ENCODE measurements at regions not wholly inside any gene's neighbourhood (a gene's known extent, or its start where the extent isn't known, plus 50 kb on each side); places are given as distances from the start of the nearest gene placed in this dataset.

DNA sequence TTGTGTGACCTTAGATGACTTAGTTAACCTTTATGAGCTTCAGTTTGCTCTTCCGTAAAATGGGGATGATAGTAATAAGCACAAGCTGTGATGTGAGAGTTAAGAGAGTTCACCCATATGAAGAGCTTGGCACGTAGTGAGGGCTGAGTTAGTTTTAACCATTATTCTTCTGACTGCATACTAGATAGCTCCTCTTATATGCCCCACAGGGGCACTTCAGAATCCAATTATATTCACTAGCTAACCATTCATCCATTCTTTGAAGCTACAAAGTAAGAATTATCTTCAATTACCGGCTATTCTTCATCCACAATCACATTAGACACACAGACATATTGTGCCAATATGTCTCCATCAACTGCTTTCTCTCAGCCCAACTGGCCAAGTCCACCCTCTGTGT, 159.0 kb upstream of the STT3B start:
- TF ChIP-seq, protein P1, sequence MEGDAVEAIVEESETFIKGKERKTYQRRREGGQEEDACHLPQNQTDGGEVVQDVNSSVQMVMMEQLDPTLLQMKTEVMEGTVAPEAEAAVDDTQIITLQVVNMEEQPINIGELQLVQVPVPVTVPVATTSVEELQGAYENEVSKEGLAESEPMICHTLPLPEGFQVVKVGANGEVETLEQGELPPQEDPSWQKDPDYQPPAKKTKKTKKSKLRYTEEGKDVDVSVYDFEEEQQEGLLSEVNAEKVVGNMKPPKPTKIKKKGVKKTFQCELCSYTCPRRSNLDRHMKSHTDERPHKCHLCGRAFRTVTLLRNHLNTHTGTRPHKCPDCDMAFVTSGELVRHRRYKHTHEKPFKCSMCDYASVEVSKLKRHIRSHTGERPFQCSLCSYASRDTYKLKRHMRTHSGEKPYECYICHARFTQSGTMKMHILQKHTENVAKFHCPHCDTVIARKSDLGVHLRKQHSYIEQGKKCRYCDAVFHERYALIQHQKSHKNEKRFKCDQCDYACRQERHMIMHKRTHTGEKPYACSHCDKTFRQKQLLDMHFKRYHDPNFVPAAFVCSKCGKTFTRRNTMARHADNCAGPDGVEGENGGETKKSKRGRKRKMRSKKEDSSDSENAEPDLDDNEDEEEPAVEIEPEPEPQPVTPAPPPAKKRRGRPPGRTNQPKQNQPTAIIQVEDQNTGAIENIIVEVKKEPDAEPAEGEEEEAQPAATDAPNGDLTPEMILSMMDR (IDR thresholded peaks at IDR 0.05; ENCODE audit: low read depth, low read length, missing control alignments): no peak
- H3K4me3 ChIP-seq (ENCODE audit: low read depth, low read length): no peak overlapping the region
- no peak for DNase-seq (ENCODE audit: low read depth)
- in situ Hi-C loops (cut with HindIII; ENCODE audit: low sequenced_read_pairs): no loop called here

DNA sequence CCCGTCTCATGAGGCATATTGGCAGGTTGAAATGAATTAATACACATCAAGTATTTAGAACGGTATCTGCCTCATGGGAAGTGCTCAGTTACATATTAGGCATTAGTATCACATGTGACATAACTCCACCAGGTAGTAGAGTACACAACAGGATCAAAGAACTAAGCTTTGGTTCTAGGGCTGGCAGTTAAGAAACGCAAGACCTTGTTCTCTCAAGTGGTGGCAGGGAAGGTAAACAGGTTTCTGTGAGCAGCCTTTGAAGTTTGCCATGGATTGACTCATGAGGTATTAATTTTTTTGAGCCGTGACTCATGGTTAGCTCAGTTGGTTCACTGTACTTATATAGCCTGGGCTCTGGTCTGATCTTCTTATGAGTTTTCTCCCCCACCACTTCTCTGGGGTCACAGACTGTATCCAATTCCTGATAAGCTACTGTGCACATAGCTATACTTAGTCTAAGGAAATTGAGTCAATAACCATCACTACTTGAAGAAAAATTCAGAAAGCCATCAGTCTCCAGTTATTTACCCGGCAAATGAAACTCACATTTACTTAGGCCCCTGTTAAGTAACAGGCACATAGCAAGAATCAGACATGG, 155.6 kb upstream of the STT3B start:
- TF ChIP-seq, protein P1 (IDR thresholded peaks at IDR 0.05; ENCODE audit: low read depth, low read length, missing control alignments): no peak
- H3K4me3 ChIP-seq (ENCODE audit: low read depth, low read length): no peak overlapping the region
- peak; percentile 57 for DNase-seq (ENCODE audit: low read depth)
- in situ Hi-C loops (cut with HindIII; ENCODE audit: low sequenced_read_pairs): no loop called here

DNA sequence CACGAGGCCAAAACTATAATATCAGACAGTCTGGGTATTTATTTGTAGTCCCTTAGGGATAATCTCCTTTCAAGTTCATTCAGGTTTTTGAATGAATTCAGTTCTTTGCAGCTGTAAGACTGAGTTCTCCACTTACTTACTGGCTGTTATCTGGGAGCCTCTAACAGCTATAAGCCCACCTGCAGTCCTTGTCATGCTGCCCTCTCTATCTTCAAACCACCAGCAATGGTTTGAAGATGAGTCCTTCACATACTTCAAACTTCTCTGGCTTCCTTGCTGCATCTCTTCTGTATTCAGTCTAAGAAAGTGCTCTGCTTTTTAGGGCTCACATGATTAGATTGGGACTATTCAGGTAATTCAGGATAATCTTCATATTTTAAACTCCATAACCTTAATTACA, 154.5 kb upstream of the STT3B start:
- in situ Hi-C loops (cut with HindIII; ENCODE audit: low sequenced_read_pairs): no loop called here
- TF ChIP-seq, protein P1 (IDR thresholded peaks at IDR 0.05; ENCODE audit: low read depth, low read length, missing control alignments): no peak
- DNase-seq (ENCODE audit: low read depth): no peak
- no peak overlapping the region for H3K4me3 ChIP-seq (ENCODE audit: low read depth, low read length)

DNA sequence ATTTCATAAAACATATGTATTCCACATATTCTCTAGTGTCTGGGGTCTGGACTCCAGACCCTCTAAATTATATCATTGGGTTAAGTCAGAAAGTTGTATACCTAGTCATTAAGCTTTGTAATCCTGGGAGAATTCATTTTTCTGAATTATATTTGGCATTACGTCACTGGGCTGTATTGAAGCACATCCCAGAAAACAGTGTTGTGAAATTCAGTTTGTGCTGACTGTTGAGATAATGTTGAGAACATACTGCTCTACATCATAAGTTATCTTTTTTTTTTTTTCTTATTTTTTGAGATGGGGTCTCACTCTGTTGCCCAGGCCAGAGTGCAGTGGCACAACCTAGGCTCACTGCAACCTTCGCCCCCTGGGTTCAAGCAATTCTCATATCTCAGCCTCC, 153.1 kb upstream of the STT3B start:
- TF ChIP-seq, protein P1 (IDR thresholded peaks at IDR 0.05; ENCODE audit: low read depth, low read length, missing control alignments): no peak
- no peak for DNase-seq (ENCODE audit: low read depth)
- no peak overlapping the region for H3K4me3 ChIP-seq (ENCODE audit: low read depth, low read length)
- in situ Hi-C loops (cut with HindIII; ENCODE audit: low sequenced_read_pairs): no loop called here

DNA sequence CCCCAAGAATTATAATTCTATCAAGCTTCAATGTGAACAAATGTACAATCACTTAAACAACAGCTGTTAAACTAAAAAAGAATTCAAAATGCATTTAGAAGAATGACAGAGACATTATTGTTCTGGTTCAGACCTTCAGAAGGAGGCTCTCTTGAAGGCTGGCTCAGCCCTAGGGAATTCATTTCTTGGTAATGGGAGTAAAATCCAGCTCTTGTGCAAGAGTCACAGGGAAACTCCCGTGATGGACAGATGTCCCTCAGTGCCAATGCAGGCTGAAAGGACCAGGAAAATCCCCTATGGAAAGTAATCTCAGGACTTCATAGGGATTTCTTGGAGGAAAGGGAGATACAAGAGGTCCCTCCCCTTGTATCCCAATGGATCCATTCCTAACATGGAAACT, 149.9 kb upstream of the STT3B start:
- in situ Hi-C loops (cut with HindIII; ENCODE audit: low sequenced_read_pairs): no loop called here
- no peak overlapping the region for H3K4me3 ChIP-seq (ENCODE audit: low read depth, low read length)
- no peak for DNase-seq (ENCODE audit: low read depth)
- TF ChIP-seq, protein P1 (IDR thresholded peaks at IDR 0.05; ENCODE audit: low read depth, low read length, missing control alignments): no peak

DNA sequence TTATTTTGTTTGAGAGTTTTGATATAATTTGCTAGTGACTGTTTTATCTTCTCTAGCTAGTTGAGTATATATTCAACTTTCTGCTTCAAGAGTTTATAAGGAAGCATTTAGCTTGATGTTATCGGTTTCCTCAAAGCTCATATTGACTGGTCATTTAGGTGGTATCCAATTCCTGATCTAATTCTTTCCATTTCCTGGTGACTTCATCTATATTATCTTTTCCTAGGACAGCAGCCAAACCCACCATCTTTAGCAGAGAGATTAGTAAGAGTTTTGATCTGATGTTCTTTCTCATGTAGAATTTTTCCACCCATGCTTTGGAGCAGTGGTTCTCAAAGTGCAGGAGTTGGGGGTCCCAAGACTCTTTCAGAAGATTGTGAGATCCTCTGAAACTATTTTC, 148.6 kb upstream of the STT3B start:
- H3K4me3 ChIP-seq (ENCODE audit: low read depth, low read length): no peak overlapping the region
- in situ Hi-C loops (cut with HindIII; ENCODE audit: low sequenced_read_pairs): no loop called here
- no peak for DNase-seq (ENCODE audit: low read depth)
- TF ChIP-seq, protein P1 (IDR thresholded peaks at IDR 0.05; ENCODE audit: low read depth, low read length, missing control alignments): no peak

All from astrocyte of the cerebellum (primary cell).